H7 (cell line): ENCODE measurements at regions not wholly inside any gene's neighbourhood (a gene's known extent, or its start where the extent isn't known, plus 50 kb on each side); places are given as distances from the start of the nearest gene placed in this dataset.
"Not testable (repeated sequence)": the region's sequence is repeated elsewhere in the genome, so short reads cannot be mapped to it uniquely, and the experiment has no call there.

Experiments used
- DNase-seq: peaks from one replicate; pipeline ENCODE4 v3.0.0; 2012
- H3K27me3 ChIP-seq: 2 replicates; pipeline ENCODE4 v1.6.0; 2011; ENCODE audit warnings: mild to moderate bottlenecking, low read length; ENCODE audit not compliant: control insufficient read depth, insufficient read depth
- H3K36me3 ChIP-seq: replicated peaks from 2 replicates; pipeline ENCODE4 v1.5.1; 2011; ENCODE audit warnings: low read length; ENCODE audit not compliant: control insufficient read depth, insufficient read depth
- H3K4me3 ChIP-seq: 2 replicates; pipeline ENCODE4 v1.5.1; 2011; ENCODE audit warnings: low read depth, mild to moderate bottlenecking, control low read depth, low read length, moderate library complexity; ENCODE audit not compliant: insufficient read depth

DNA sequence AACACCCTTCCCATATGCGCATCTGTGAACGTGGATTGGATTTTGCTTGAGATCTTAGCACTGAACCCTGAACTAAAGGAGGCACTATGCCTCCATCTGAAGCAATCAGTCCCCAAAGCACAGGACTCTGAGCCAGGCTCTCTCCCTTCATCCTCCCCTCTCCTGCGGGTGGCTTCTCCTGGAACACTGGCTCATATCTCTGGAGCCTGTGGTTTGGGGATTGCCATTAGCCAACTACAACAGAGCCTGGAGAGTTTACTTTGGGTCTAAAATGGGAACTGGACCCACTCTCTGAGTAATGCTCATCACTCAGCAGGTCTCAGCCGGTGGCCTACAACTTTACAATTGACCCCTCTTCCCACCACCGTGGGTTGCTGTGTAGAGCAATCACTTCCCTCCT is 190.8 kb upstream of the HES1 start:
- no peaks in the 10 kb centered on the region for H3K36me3 ChIP-seq
- no peaks in the 10 kb centered on the region for H3K27me3 ChIP-seq
- no peak for DNase-seq
- H3K4me3 ChIP-seq, result no peak overlapping the region

DNA sequence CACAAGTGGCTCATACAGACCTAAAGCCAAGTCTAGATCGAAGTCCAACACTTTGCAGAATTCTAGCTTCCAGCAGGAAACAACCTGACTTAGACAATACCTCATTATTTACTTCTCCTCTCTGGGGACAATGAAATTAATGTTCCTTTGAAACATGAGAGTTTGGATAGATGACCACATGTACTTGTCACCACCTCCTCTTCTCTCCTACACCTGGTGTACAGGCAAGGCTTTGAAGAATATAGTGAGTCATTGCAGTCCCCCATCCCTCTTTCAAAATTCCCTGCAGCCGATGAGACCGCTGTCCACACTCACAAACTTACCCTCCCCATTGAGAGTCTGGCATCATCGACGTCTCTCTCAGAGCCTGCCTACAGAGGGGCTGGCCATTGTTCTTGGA is 189.0 kb upstream of the HES1 start:
- DNase-seq, result no peak

DNA sequence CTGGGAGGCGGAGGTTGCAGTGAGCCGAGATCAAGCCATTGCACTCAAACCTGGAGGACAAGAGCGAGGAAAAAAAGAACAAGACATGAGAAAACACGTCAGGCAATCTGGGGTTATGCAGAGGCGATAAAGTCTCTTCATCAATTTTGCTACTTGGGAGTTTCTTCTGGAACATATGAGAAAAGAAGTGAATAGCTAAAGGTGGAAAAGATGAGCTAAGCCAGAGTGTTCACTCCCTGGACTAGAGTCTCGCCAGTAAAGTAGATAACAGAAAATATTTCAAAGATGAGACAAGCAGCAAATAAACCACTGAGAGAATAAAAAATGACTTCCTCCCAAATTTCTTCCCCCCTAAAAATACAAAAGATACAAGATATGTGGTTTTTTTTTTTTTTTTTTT is 188.4 kb upstream of the HES1 start:
- Histone ChIP-seq H3K36me3 (no peaks in the 10 kb centered on the region), H3K4me3 (no peak overlapping the region), H3K27me3 (no peaks in the 10 kb centered on the region)
- no peak for DNase-seq

More for the DNA sequence above, 189.0 kb upstream of the HES1 start:
- Histone ChIP-seq H3K4me3 (no peak overlapping the region), H3K27me3 (no peaks in the 10 kb centered on the region), H3K36me3 (no peaks in the 10 kb centered on the region)

DNA sequence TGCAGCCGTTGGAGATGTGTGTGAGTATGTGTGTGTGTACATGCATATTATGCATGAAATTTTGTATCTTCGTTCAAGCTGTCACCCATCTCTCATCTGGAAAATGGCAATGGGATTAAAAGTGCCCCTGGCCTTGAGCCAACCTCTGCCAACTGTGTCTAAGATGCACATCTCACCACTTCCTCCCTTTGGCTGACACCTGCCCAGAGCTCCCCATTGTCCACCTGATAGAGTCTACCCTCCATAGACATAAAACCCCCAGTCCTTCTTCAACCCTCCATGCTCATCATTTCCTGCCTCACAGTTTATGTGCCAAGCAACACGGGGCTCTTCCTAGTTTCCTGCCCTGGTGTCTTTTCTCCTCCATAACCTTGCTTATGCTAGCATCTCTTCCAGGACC is 187.5 kb upstream of the HES1 start:
- no peak for DNase-seq
- no peak overlapping the region for H3K4me3 ChIP-seq
- H3K27me3 ChIP-seq, result no peaks in the 10 kb centered on the region
- H3K36me3 ChIP-seq, result no peaks in the 10 kb centered on the region

DNA sequence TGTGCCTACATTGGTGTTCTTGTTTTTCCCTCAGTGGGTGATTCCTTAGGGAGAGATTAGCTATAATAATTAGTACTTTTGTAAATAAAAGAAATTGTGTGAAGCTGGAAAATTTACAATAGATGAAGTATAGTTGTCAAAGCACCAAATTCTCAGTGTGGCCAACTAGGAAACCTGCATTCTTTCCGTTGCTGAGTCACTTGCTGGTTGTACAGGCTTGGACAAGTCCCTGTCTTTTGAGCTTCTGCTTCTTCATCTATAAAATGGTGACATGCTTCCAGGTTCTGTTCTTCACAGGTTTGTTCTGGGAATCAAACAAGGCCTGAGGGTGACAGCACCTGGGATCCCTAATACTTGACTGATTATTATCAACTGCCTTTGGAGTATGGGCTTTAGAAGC is 184.1 kb upstream of the HES1 start:
- no peaks in the 10 kb centered on the region for H3K36me3 ChIP-seq
- H3K27me3 ChIP-seq, result no peaks in the 10 kb centered on the region
- H3K4me3 ChIP-seq, result no peak overlapping the region
- no peak for DNase-seq

DNA sequence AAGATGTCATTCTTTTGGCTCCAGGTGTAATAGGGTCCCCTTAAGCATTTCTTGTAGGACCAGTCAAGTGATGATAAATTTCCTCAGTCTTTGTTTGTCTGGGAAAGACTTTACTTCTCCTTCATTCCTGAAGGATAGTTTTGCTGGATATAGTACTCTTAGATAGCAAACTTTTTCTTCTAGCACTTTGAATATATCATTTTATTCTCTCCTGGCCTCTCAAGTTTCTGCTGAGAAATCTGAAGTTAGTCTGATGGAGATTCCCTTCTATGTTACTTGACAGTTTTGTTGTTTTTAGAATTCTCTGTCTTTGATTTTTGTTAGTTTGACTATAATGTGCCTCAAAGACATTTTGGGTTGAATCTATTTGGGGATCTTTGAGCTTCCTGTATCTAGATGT is 181.2 kb upstream of the HES1 start:
- Histone ChIP-seq H3K27me3 (peaks cover 5% of the 10 kb centered on the region), H3K4me3 (no peak overlapping the region), H3K36me3 (no peaks in the 10 kb centered on the region)
- DNase-seq, result no peak

DNA sequence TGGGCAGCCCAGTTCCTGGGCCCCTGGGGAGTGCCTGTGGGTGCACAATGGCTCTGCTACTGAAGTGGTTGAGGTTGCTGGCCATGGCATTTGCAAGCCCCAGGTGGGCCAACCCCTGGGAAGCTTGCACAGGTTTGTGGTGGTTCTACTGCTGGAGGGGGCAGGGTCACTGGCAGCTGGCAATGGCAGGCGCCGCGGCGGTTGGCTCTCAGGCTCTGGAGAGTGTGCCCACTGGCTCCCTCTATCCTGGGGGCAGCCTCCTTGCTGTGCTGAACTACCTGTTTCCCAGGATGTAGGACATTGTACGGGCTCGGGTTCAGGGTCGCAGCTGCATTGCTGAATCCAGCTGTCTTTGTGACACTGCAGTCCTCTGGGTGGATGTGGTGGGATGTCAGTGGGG is 180.2 kb upstream of the HES1 start:
- DNase-seq, result no peak
- no peaks in the 10 kb centered on the region for H3K36me3 ChIP-seq
- no peak overlapping the region for H3K4me3 ChIP-seq
- H3K27me3 ChIP-seq, result peaks cover 11% of the 10 kb centered on the region

DNA sequence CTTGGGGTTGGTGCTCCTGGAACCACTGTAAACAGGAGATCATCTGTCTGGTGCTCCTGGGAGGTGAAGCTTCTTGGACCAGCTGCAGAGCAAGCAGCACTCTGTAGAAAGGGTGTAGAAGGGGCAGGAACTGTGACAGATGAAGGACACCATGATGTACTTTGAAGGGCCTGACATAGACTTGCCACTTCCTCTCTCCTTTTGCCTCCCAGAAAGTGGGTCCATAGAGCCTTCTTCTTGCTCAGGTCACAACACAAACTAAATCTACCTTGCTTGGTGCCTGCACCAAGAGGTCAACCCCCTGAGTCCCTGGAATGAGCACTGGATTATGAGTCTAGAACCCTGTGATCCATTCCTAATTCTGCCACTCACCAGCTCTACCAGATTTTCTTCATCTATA is 176.1 kb upstream of the HES1 start:
- Histone ChIP-seq H3K27me3 (peaks cover 32% of the 10 kb centered on the region), H3K36me3 (no peaks in the 10 kb centered on the region), H3K4me3 (no peak overlapping the region)
- no peak for DNase-seq

DNA sequence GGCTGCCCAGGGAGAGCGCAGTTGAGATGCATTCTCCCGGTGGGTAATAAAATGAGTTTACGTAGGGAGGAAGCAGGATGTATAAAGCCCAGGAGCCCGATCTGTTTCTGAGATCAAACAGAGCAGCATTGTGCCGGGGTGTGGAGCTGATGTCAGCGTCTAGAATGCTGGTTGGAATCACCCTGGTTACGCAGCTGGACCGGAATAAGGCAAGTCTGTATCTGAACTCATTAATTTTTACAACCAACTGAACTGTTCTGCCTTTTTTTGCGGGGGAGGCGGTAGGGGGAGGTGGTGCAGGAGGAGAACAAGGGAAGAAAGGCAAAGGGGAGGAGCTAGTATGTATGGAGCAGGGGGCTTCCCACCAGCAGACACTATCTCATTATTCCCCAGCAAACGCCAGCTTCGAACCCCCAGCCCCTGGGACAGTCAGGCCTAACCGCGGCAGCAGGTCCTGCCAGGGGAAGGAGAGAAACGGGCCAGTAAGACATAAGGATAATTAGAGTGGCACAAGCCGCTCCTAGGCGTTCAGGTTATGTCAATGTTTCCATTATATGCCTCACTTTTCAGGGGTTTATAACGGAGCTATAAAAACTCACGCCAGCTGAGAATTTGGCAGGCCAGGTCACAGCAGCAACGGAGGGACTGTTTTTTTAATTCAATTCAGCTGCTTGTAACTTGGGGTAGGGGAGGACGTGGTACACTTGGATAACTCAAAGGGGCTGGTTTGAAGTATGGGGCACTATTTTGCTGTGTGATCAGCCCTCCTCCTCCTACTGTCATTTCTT is 175.3 kb upstream of the HES1 start:
- peaks cover 39% of the 10 kb centered on the region for H3K27me3 ChIP-seq
- H3K36me3 ChIP-seq, result no peaks in the 10 kb centered on the region
- no peak overlapping the region for H3K4me3 ChIP-seq
- DNase-seq, result no peak

DNA sequence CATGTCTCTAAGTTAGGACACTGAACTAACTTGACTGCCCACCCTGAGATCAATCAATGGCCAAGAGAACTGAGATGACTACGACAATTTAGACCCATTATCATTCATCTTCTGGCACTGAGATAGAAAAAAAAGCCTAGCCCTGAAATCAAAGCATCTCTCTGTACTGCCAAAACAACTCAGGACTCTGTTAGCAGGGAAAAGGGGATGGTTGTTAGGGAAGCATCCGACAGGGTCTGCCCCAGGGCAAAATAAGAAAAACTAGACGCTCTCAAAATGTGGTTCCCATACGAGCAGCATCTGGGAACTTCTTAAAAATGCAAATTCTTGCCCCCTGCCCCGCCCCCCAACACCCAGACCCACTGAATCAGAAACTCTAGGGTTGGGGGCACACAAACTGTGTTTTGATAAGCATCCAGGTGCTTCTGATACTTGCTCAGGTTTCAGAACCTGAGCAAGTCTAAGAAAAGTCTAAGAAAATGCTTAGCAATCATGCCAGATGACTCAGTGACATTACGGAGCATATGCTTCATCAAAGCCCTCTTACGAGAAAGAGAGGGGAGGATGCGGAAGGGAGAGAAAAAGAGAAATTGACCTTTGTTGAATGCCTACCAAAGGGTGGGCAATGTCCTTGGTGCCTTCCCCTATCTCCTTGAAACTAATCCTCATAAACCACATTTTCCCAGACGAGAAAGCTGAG is 172.8 kb upstream of the HES1 start:
- H3K4me3 ChIP-seq, result no peak overlapping the region
- DNase-seq, result no peak
- peaks cover 41% of the 10 kb centered on the region for H3K27me3 ChIP-seq
- H3K36me3 ChIP-seq, result no peaks in the 10 kb centered on the region

DNA sequence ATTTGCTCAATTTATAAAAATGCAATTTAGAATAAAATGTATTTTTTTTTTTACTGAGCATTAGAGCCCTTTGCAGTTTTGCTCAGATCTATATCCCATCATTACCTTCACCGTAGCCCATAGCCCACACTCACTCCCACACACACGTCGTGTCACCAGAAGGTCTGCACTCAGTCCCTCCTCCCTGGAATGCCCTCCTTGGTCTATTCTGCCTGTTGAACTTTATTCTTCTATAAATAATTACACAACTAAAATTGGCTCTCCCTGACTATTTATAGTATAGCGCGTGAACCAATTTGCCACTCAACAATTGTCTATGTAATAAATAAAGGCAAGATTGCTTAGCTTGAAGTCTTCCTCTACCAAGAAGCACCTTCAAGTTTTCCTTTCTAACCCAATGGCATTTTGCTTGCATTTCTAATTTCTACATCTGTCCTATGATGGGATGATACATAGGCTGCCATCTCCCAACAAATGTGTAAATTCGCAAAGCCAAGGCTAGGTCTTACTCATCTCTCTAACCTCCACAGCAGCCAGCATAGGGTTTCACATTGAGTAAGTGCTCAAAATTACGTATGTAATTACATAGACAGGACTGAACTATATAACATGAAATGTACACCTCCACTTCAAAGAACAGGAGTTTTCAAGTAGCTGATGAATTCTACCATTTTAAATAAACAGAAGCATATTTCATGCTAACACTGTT is 172.0 kb upstream of the HES1 start:
- H3K27me3 ChIP-seq, result peaks cover 41% of the 10 kb centered on the region
- H3K4me3 ChIP-seq, result no peak overlapping the region
- no peak for DNase-seq

DNA sequence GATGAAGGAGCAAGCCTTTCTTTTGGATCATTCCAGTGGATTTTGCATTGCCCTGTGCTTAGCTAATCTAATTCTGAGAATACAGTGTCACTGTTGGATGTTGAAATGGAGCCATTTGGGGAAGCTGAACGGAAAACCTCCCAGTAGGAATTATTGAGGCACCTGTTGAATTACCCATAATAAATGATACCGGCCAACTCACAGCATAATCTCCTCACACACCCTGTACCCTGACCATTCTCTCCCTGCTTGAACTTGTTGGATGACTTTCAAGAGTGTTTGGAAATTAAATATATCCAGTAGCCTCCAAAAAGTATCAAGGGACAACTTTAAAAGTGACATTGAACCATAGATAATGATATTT is 171.4 kb upstream of the HES1 start:
- Histone ChIP-seq H3K4me3 (no peak overlapping the region), H3K27me3 (peaks cover 38% of the 10 kb centered on the region)
- DNase-seq, result no peak

More for the DNA sequence above, 172.0 kb upstream of the HES1 start:
- H3K36me3 ChIP-seq, result no peaks in the 10 kb centered on the region

DNA sequence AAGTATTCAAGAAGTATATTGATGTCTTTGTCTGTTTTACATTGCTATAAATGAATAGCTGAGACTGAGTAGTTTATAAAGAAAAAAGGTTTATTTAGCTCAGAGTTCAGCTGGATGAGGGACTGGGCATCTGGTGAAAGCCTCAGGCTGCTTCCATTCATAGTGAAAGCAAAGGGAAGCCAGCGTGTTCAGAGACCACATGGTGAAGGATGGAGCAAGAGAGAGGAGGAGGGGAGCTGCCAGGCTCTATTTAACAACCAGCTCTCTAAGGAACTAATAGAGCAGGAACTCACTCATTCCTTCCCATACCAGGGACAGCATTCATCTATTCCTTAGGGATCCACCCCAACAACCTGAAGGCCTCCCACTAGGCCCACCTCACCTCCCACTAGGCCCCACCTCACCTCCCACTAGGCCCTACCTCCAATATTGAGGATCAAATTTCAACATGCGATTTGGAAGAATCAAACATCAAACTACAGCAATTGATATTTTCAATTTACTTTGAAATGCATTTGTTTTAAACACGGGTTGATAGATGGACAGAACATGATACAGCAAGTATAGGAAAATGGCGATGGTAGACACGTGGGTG is 167.5 kb upstream of the HES1 start:
- Histone ChIP-seq H3K36me3 (no peaks in the 10 kb centered on the region), H3K27me3 (peaks cover 16% of the 10 kb centered on the region), H3K4me3 (no peak overlapping the region)
- no peak for DNase-seq

More for the DNA sequence above, 171.4 kb upstream of the HES1 start:
- no peaks in the 10 kb centered on the region for H3K36me3 ChIP-seq

DNA sequence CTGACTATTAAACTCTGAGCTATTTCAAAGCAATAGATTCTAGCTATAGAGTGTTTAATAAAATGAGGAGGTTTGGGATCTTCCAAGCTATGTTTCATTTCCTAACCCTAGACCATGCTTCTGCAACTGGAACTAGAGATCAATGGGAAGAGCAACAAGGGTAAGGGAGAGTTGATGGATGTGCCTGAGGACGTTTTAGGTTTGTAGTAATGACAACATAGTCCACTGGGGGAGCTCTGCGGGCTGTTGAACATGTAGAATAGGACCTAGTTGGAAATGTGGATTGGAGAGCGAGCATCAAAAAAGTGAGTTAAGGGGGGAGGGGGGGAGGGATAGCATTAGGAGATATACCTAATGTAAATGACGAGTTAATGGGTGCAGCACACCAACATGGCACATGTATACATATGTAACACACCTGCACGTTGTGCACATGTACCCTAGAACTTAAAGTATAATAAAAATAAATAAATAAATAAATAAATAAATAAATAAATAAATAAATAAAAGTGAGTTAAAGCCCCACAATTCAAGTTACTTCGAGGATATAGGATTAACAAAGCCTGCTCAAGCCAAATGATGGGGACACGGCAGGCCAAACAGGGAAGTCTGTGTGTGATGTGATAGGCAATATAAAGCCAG is 165.7 kb upstream of the HES1 start:
- H3K36me3 ChIP-seq, H3K27me3 ChIP-seq, H3K4me3 ChIP-seq: not testable (repeated sequence)
- DNase-seq, result peak; percentile 71
